Esophagus muscularis mucosa (tissue), 3 donors: ENCODE measurements at regions not wholly inside any gene's neighbourhood (a gene's known extent, or its start where the extent isn't known, plus 50 kb on each side); places are given as distances from the start of the nearest gene placed in this dataset.

Experiments
- CTCF ChIP-seq, 3 experiments: fragments of 200-600 bp in 2 of 3; fragments of 450-650 bp in 1 of 3; sonication (generic) in 2 of 3; IDR thresholded peaks; one replicate each; pipeline ENCODE4 v1.5.1; 2017 to 2019; ENCODE audit warnings: antibody characterized with exemption in 3 of 3, mild to moderate bottlenecking in 2 of 3, moderate library complexity in 1 of 3
- POLR2AphosphoS5 ChIP-seq, 2 donors: sonication (generic); formaldehyde crosslinking; IDR thresholded peaks; one replicate each; pipeline ENCODE4 v1.6.1; 2017; ENCODE audit warnings: antibody characterized with exemption in 2 of 2

DNA sequence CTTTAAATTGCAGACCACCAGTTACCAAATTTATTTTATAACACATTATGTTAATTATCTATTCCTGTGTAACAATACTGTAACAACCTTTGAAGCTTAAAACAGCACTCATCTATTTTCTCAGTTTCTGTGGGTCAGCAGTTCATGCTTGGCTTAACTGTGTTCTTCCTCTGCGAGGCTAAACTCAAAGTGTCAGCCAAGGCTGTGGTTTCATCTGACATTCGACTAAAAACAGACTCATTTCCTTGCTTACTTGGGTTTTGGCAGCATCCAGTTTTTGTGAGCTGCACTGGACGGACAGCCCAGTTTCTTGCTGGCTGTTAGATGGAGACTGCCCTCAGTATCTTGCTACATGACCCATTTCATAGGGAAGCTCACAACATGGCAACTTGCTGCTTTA, 247.3 kb upstream of the KCNH8 start:
- no peak for TF ChIP-seq CTCF (IDR thresholded peaks at IDR 0.05)
- TF ChIP-seq POLR2AphosphoS5 (IDR thresholded peaks at IDR 0.05) = no peak
